ENCODE measurements at regions not wholly inside any gene's neighbourhood (a gene's known extent, or its start where the extent isn't known, plus 50 kb on each side); places are given as distances from the start of the nearest gene placed in this dataset.

DNA sequence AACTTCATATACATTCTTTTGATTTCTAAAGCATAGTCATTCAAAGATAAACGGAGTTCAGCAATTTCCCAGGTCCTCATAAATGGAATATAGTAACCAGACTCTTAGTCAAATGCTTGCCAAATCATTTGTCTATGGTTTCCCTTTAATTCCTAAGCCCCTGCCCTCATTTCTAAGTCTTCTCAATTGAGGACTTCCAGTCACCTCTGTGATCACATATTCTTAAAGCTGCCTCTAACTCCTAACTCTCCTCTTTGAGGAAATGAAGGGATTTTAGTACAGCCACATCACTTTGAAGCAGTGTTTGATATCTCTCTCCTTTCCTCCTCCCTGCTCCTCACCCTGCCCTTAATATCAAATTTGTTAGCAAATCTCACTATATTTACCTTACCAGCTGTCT lies 58.7 kb downstream of the PLEKHG1 start:
- Mint-ChIP-seq H3K27ac (no peak overlapping the region), H3K4me3 (no peak overlapping the region), H3K27me3 (ENCODE audit: insufficient read depth, low read depth, poor library complexity) (peaks cover 2% of the 10 kb centered on the region), H3K36me3 (ENCODE audit: low read depth) (no peaks in the 10 kb centered on the region; the same call in 2 of the 3 replicates), H3K9me3 (no peaks in the 10 kb centered on the region), H3K4me1 (no peaks in the 10 kb centered on the region)
- TF ChIP-seq EZH2 (IDR thresholded peaks at IDR 0.05; ENCODE audit: low read depth, unreplicated experiment) (no peak), STAT1 (IDR thresholded peaks at IDR 0.05; ENCODE audit: unreplicated experiment) (no peak), JUNB (IDR thresholded peaks at IDR 0.05; ENCODE audit: unreplicated experiment) (no peak), CREB1 (CRISPR knock-in tag; IDR thresholded peaks at IDR 0.05; ENCODE audit: low read depth) (no peak), ZNF114 (CRISPR knock-in tag; IDR thresholded peaks at IDR 0.05) (no peak), NANOG (IDR thresholded peaks at IDR 0.05; ENCODE audit: borderline replicate concordance) (no peak), POLR2AphosphoS5 (IDR thresholded peaks at IDR 0.05; ENCODE audit: low read depth) (no peak), ZNF331 (CRISPR knock-in tag; IDR thresholded peaks at IDR 0.05; ENCODE audit: low read depth) (no peak), EZH2phosphoT487 (IDR thresholded peaks at IDR 0.05; ENCODE audit: unreplicated experiment) (no peak)
- TF ChIP-seq, protein P1, sequence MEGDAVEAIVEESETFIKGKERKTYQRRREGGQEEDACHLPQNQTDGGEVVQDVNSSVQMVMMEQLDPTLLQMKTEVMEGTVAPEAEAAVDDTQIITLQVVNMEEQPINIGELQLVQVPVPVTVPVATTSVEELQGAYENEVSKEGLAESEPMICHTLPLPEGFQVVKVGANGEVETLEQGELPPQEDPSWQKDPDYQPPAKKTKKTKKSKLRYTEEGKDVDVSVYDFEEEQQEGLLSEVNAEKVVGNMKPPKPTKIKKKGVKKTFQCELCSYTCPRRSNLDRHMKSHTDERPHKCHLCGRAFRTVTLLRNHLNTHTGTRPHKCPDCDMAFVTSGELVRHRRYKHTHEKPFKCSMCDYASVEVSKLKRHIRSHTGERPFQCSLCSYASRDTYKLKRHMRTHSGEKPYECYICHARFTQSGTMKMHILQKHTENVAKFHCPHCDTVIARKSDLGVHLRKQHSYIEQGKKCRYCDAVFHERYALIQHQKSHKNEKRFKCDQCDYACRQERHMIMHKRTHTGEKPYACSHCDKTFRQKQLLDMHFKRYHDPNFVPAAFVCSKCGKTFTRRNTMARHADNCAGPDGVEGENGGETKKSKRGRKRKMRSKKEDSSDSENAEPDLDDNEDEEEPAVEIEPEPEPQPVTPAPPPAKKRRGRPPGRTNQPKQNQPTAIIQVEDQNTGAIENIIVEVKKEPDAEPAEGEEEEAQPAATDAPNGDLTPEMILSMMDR (conservative IDR thresholded peaks at IDR 0.05; ENCODE audit: low read depth in 2 of 2) = no peak
- TF ChIP-seq, protein P2, sequence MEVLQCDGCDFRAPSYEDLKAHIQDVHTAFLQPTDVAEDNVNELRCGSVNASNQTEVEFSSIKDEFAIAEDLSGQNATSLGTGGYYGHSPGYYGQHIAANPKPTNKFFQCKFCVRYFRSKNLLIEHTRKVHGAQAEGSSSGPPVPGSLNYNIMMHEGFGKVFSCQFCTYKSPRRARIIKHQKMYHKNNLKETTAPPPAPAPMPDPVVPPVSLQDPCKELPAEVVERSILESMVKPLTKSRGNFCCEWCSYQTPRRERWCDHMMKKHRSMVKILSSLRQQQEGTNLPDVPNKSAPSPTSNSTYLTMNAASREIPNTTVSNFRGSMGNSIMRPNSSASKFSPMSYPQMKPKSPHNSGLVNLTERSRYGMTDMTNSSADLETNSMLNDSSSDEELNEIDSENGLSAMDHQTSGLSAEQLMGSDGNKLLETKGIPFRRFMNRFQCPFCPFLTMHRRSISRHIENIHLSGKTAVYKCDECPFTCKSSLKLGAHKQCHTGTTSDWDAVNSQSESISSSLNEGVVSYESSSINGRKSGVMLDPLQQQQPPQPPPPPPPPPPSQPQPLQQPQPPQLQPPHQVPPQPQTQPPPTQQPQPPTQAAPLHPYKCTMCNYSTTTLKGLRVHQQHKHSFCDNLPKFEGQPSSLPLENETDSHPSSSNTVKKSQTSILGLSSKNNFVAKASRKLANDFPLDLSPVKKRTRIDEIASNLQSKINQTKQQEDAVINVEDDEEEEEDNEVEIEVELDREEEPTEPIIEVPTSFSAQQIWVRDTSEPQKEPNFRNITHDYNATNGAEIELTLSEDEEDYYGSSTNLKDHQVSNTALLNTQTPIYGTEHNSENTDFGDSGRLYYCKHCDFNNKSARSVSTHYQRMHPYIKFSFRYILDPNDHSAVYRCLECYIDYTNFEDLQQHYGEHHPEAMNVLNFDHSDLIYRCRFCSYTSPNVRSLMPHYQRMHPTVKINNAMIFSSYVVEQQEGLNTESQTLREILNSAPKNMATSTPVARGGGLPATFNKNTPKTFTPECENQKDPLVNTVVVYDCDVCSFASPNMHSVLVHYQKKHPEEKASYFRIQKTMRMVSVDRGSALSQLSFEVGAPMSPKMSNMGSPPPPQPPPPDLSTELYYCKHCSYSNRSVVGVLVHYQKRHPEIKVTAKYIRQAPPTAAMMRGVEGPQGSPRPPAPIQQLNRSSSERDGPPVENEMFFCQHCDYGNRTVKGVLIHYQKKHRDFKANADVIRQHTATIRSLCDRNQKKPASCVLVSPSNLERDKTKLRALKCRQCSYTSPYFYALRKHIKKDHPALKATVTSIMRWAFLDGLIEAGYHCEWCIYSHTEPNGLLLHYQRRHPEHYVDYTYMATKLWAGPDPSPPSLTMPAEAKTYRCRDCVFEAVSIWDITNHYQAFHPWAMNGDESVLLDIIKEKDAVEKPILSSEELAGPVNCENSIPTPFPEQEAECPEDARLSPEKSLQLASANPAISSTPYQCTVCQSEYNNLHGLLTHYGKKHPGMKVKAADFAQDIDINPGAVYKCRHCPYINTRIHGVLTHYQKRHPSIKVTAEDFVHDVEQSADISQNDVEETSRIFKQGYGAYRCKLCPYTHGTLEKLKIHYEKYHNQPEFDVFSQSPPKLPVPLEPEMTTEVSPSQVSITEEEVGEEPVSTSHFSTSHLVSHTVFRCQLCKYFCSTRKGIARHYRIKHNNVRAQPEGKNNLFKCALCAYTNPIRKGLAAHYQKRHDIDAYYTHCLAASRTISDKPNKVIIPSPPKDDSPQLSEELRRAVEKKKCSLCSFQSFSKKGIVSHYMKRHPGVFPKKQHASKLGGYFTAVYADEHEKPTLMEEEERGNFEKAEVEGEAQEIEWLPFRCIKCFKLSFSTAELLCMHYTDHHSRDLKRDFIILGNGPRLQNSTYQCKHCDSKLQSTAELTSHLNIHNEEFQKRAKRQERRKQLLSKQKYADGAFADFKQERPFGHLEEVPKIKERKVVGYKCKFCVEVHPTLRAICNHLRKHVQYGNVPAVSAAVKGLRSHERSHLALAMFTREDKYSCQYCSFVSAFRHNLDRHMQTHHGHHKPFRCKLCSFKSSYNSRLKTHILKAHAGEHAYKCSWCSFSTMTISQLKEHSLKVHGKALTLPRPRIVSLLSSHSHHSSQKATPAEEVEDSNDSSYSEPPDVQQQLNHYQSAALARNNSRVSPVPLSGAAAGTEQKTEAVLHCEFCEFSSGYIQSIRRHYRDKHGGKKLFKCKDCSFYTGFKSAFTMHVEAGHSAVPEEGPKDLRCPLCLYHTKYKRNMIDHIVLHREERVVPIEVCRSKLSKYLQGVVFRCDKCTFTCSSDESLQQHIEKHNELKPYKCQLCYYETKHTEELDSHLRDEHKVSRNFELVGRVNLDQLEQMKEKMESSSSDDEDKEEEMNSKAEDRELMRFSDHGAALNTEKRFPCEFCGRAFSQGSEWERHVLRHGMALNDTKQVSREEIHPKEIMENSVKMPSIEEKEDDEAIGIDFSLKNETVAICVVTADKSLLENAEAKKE (CRISPR knock-in tag; IDR thresholded peaks at IDR 0.05) = no peak
- TF ChIP-seq, protein P3, sequence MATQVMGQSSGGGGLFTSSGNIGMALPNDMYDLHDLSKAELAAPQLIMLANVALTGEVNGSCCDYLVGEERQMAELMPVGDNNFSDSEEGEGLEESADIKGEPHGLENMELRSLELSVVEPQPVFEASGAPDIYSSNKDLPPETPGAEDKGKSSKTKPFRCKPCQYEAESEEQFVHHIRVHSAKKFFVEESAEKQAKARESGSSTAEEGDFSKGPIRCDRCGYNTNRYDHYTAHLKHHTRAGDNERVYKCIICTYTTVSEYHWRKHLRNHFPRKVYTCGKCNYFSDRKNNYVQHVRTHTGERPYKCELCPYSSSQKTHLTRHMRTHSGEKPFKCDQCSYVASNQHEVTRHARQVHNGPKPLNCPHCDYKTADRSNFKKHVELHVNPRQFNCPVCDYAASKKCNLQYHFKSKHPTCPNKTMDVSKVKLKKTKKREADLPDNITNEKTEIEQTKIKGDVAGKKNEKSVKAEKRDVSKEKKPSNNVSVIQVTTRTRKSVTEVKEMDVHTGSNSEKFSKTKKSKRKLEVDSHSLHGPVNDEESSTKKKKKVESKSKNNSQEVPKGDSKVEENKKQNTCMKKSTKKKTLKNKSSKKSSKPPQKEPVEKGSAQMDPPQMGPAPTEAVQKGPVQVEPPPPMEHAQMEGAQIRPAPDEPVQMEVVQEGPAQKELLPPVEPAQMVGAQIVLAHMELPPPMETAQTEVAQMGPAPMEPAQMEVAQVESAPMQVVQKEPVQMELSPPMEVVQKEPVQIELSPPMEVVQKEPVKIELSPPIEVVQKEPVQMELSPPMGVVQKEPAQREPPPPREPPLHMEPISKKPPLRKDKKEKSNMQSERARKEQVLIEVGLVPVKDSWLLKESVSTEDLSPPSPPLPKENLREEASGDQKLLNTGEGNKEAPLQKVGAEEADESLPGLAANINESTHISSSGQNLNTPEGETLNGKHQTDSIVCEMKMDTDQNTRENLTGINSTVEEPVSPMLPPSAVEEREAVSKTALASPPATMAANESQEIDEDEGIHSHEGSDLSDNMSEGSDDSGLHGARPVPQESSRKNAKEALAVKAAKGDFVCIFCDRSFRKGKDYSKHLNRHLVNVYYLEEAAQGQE (IDR thresholded peaks at IDR 0.05; ENCODE audit: unreplicated experiment) = no peak
- TF ChIP-seq, protein P4, sequence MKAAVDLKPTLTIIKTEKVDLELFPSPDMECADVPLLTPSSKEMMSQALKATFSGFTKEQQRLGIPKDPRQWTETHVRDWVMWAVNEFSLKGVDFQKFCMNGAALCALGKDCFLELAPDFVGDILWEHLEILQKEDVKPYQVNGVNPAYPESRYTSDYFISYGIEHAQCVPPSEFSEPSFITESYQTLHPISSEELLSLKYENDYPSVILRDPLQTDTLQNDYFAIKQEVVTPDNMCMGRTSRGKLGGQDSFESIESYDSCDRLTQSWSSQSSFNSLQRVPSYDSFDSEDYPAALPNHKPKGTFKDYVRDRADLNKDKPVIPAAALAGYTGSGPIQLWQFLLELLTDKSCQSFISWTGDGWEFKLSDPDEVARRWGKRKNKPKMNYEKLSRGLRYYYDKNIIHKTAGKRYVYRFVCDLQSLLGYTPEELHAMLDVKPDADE (IDR thresholded peaks at IDR 0.05) = no peak
- Histone ChIP-seq H3K4me3 (no peak overlapping the region), H3K36me3 (ENCODE audit: insufficient read depth) (no peaks in the 10 kb centered on the region), H3K4me2 (no peak overlapping the region), H4K20me1 (replicated peaks; ENCODE audit: insufficient read depth) (no peaks in the 10 kb centered on the region), H3K4me1 (ENCODE audit: insufficient read depth) (no peaks in the 10 kb centered on the region), H3K79me2 (replicated peaks; ENCODE audit: insufficient read depth) (no peaks in the 10 kb centered on the region), H3K9me2 (ENCODE audit: insufficient read depth) (no peaks in the 10 kb centered on the region), H3K27ac (ENCODE audit: low read depth) (no peak overlapping the region), H3K27me3 (ENCODE audit: insufficient read depth) (no peaks in the 10 kb centered on the region), H2AFZ (no peak overlapping the region), H3F3A (replicated peaks; ENCODE audit: low read depth) (no peaks in the 10 kb centered on the region)
- DNase-seq (ENCODE audit: low spot score) (no peak), ATAC-seq (no peak)
